RPMI7951 (cell line): ENCODE measurements at regions not wholly inside any gene's neighbourhood (a gene's known extent, or its start where the extent isn't known, plus 50 kb on each side); places are given as distances from the start of the nearest gene placed in this dataset.

Experiments used
- DNase-seq: peaks from one replicate; pipeline ENCODE4 v3.0.0-alpha.2; 2012; ENCODE audit warnings: low read depth

- no peak for DNase-seq
These were observed 533.5 kb downstream of the LTN1 start for GRCh38 chr21:28459193-28459592.

GRCh38 chr21:28458446-28458845 lies 534.2 kb downstream of the LTN1 start:
- no peak for DNase-seq

GRCh38 chr21:28455253-28455600 lies 537.5 kb downstream of the LTN1 start:
- DNase-seq, result peak; percentile 1

GRCh38 chr21:28454564-28455252 lies 538.0 kb downstream of the LTN1 start:
- peak; percentile 4 for DNase-seq

GRCh38 chr21:28447462-28447861 lies 545.2 kb downstream of the LTN1 start:
- no peak for DNase-seq

GRCh38 chr21:28445141-28445830 lies 547.4 kb downstream of the LTN1 start:
- no peak for DNase-seq

- DNase-seq, result no peak
These were observed 548.1 kb downstream of the LTN1 start for GRCh38 chr21:28444557-28444956.

- no peak for DNase-seq
These were observed 548.6 kb downstream of the LTN1 start for GRCh38 chr21:28444111-28444510.

- peak; percentile 11 for DNase-seq
These were observed 550.1 kb downstream of the LTN1 start for GRCh38 chr21:28442624-28443023.

- DNase-seq, result no peak
These were observed 550.6 kb downstream of the LTN1 start for GRCh38 chr21:28442085-28442484.

GRCh38 chr21:28439788-28440187 lies 552.9 kb downstream of the LTN1 start:
- no peak for DNase-seq

GRCh38 chr21:28439251-28439650 lies 553.4 kb downstream of the LTN1 start:
- DNase-seq, result no peak

- no peak for DNase-seq
These were observed 555.6 kb downstream of the LTN1 start for GRCh38 chr21:28437061-28437460.

- DNase-seq, result peak; percentile 3
These were observed 556.3 kb downstream of the LTN1 start for GRCh38 chr21:28436286-28436932.

GRCh38 chr21:28431527-28432200 lies 561.0 kb downstream of the LTN1 start:
- DNase-seq, result no peak

- DNase-seq, result no peak
These were observed 561.7 kb downstream of the LTN1 start for GRCh38 chr21:28431022-28431421.

GRCh38 chr21:28429161-28429560 lies 563.5 kb downstream of the LTN1 start:
- DNase-seq, result no peak

GRCh38 chr21:28427394-28428022 lies 565.2 kb downstream of the LTN1 start:
- no peak for DNase-seq

GRCh38 chr21:28426545-28426944 lies 566.1 kb downstream of the LTN1 start:
- no peak for DNase-seq

GRCh38 chr21:28423521-28424190 lies 569.0 kb downstream of the LTN1 start:
- no peak for DNase-seq

- DNase-seq, result no peak
These were observed 570.8 kb downstream of the LTN1 start for GRCh38 chr21:28421716-28422524.
